HL-60 (cell line): ENCODE measurements at regions not wholly inside any gene's neighbourhood (a gene's known extent, or its start where the extent isn't known, plus 50 kb on each side); places are given as distances from the start of the nearest gene placed in this dataset.

Source experiments
- DNase-seq, 2 experiments: peaks; one replicate each; pipeline ENCODE4 v3.0.0-alpha.2; 2010 to 2020; ENCODE audit warnings: low read depth in 1 of 2, low spot score in 1 of 2
- H3K27ac ChIP-seq: fragments of 250-450 bp; sonication (Bioruptor Pico); replicated peaks from 2 replicates; pipeline ENCODE4 v1.5.1; 2020; ENCODE audit warnings: mild to moderate bottlenecking, moderate library complexity
- H3K27me3 ChIP-seq: fragments of 250-450 bp; sonication (Bioruptor Pico); 2 replicates; pipeline ENCODE4 v1.5.1; 2021; ENCODE audit warnings: mild to moderate bottlenecking, moderate library complexity; ENCODE audit not compliant: insufficient read depth, poor library complexity, severe bottlenecking
- H3K4me3 ChIP-seq: replicated peaks from 2 replicates; pipeline ENCODE4 v1.5.1; 2011; ENCODE audit warnings: mild to moderate bottlenecking, control low read depth, low read length; ENCODE audit not compliant: insufficient read depth
- CTCF ChIP-seq: IDR thresholded peaks from one replicate; pipeline ENCODE4 v1.5.1; 2011; ENCODE audit warnings: low read length, control low read depth, inconsistent platforms; ENCODE audit not compliant: insufficient read depth
- GABPA ChIP-seq: IDR thresholded peaks from 2 replicates; pipeline ENCODE4 v1.6.1; 2012; ENCODE audit warnings: low read depth
- POLR2AphosphoS5 ChIP-seq: IDR thresholded peaks from 2 replicates; pipeline ENCODE4 v1.6.1; 2012; ENCODE audit warnings: low read depth
- REST ChIP-seq: IDR thresholded peaks from 2 replicates; pipeline ENCODE4 v1.6.1; 2012; ENCODE audit warnings: low read depth; ENCODE audit not compliant: insufficient replicate concordance
- SPI1 ChIP-seq: IDR thresholded peaks from 2 replicates; pipeline ENCODE4 v1.6.1; 2012; ENCODE audit warnings: low read depth, mild to moderate bottlenecking, borderline replicate concordance

- H3K27me3 ChIP-seq = no peaks in the 10 kb centered on the region
- TF ChIP-seq REST (no peak), SPI1 (no peak), GABPA (no peak), CTCF (no peak), POLR2AphosphoS5 (no peak)
- no peak overlapping the region for H3K4me3 ChIP-seq
- H3K27ac ChIP-seq = no peak overlapping the region
- no peak for DNase-seq
Measured at GRCh38 chr10:131792809-131793208, 108.0 kb upstream of the PPP2R2D start.

GRCh38 chr10:131795761-131796160 is 105.0 kb upstream of the PPP2R2D start:
- Histone ChIP-seq H3K27me3 (no peaks in the 10 kb centered on the region), H3K4me3 (no peak overlapping the region), H3K27ac (no peak overlapping the region)
- no peak for DNase-seq
- TF ChIP-seq POLR2AphosphoS5 (no peak), REST (no peak), CTCF (no peak), GABPA (no peak), SPI1 (no peak)

GRCh38 chr10:131797626-131798025 is 103.2 kb upstream of the PPP2R2D start:
- Histone ChIP-seq H3K27me3 (no peaks in the 10 kb centered on the region), H3K4me3 (no peak overlapping the region), H3K27ac (no peak overlapping the region)
- DNase-seq = no peak
- no peak for TF ChIP-seq SPI1
- TF ChIP-seq POLR2AphosphoS5 = no peak
- TF ChIP-seq CTCF = no peak
- no peak for TF ChIP-seq GABPA
- no peak for TF ChIP-seq REST
